Muscle layer of colon (tissue), 2 donors: ENCODE measurements at regions not wholly inside any gene's neighbourhood (a gene's known extent, or its start where the extent isn't known, plus 50 kb on each side); places are given as distances from the start of the nearest gene placed in this dataset.

ENCODE experiments used
- H3K27ac ChIP-seq: one replicate; pipeline ENCODE4 v1.7.0; 2013; ENCODE audit warnings: low read depth, mild to moderate bottlenecking, low read length, moderate library complexity
- H3K27me3 ChIP-seq, 2 donors: one replicate each; pipeline ENCODE4 v1.7.0; 2013; ENCODE audit warnings: low read length in 2 of 2, mild to moderate bottlenecking in 2 of 2; ENCODE audit not compliant: insufficient read depth in 2 of 2, control insufficient read depth in 1 of 2
- H3K36me3 ChIP-seq: one replicate; pipeline ENCODE4 v1.7.0; 2013; ENCODE audit warnings: mild to moderate bottlenecking, low read length; ENCODE audit not compliant: insufficient read depth
- H3K4me1 ChIP-seq: one replicate; pipeline ENCODE4 v1.7.0; 2013; ENCODE audit warnings: mild to moderate bottlenecking, low read length; ENCODE audit not compliant: insufficient read depth
- H3K4me3 ChIP-seq, 2 donors: one replicate each; pipeline ENCODE4 v1.7.0; 2013; ENCODE audit warnings: low read length in 2 of 2, low read depth in 1 of 2, mild to moderate bottlenecking in 1 of 2, moderate library complexity in 1 of 2
- H3K9ac ChIP-seq: one replicate; pipeline ENCODE4 v1.7.0; 2013; ENCODE audit warnings: low read length
- H3K9me3 ChIP-seq: one replicate; pipeline ENCODE4 v1.7.0; 2013; ENCODE audit warnings: mild to moderate bottlenecking, low read length
- donor health status: abdominal sarcoma.
- donor health status: Adenocarcinoma of cecum.

GRCh38 chr15:35680951-35681350 is 135.0 kb upstream of the DPH6 start:
- Histone ChIP-seq H3K4me1 (no peaks in the 10 kb centered on the region), H3K27me3 (no peaks in the 10 kb centered on the region), H3K9ac (no peak overlapping the region), H3K36me3 (no peaks in the 10 kb centered on the region), H3K27ac (no peak overlapping the region), H3K9me3 (no peaks in the 10 kb centered on the region), H3K4me3 (no peak overlapping the region)

- no peak overlapping the region for H3K9ac ChIP-seq
- H3K4me1 ChIP-seq = no peaks in the 10 kb centered on the region
- no peaks in the 10 kb centered on the region for H3K36me3 ChIP-seq
- H3K9me3 ChIP-seq = no peaks in the 10 kb centered on the region
- H3K27ac ChIP-seq = no peak overlapping the region
- no peak overlapping the region for H3K4me3 ChIP-seq
- no peaks in the 10 kb centered on the region for H3K27me3 ChIP-seq
Measured at GRCh38 chr15:35686347-35686746, 140.4 kb upstream of the DPH6 start.

- Histone ChIP-seq H3K9ac (no peak overlapping the region), H3K36me3 (no peaks in the 10 kb centered on the region), H3K27ac (no peak overlapping the region), H3K4me1 (no peaks in the 10 kb centered on the region), H3K9me3 (no peaks in the 10 kb centered on the region), H3K27me3 (no peaks in the 10 kb centered on the region), H3K4me3 (no peak overlapping the region)
Measured at GRCh38 chr15:35689266-35689665, 143.3 kb upstream of the DPH6 start.

- no peak overlapping the region for H3K27ac ChIP-seq
- H3K4me1 ChIP-seq = no peaks in the 10 kb centered on the region
- no peak overlapping the region for H3K9ac ChIP-seq
- no peaks in the 10 kb centered on the region for H3K9me3 ChIP-seq
- H3K36me3 ChIP-seq = no peaks in the 10 kb centered on the region
- no peaks in the 10 kb centered on the region for H3K27me3 ChIP-seq
- no peak overlapping the region for H3K4me3 ChIP-seq
Measured at GRCh38 chr15:35690089-35690488, 144.1 kb upstream of the DPH6 start.

GRCh38 chr15:35690698-35691116 is 144.7 kb upstream of the DPH6 start:
- no peaks in the 10 kb centered on the region for H3K27me3 ChIP-seq
- no peak overlapping the region for H3K4me3 ChIP-seq
- no peaks in the 10 kb centered on the region for H3K36me3 ChIP-seq
- no peak overlapping the region for H3K9ac ChIP-seq
- no peaks in the 10 kb centered on the region for H3K4me1 ChIP-seq
- no peaks in the 10 kb centered on the region for H3K9me3 ChIP-seq
- H3K27ac ChIP-seq = peak overlapping the region; percentile 17

- Histone ChIP-seq H3K4me1 (no peaks in the 10 kb centered on the region), H3K36me3 (no peaks in the 10 kb centered on the region), H3K27me3 (no peaks in the 10 kb centered on the region), H3K9me3 (no peaks in the 10 kb centered on the region), H3K9ac (no peak overlapping the region), H3K27ac (no peak overlapping the region), H3K4me3 (no peak overlapping the region)
Measured at GRCh38 chr15:35691173-35691761, 145.3 kb upstream of the DPH6 start.

GRCh38 chr15:35691891-35692867 is 146.2 kb upstream of the DPH6 start:
- no peaks in the 10 kb centered on the region for H3K27me3 ChIP-seq
- no peak overlapping the region for H3K9ac ChIP-seq
- H3K4me1 ChIP-seq = no peaks in the 10 kb centered on the region
- no peak overlapping the region for H3K27ac ChIP-seq
- no peaks in the 10 kb centered on the region for H3K36me3 ChIP-seq
- no peaks in the 10 kb centered on the region for H3K9me3 ChIP-seq
- no peak overlapping the region for H3K4me3 ChIP-seq

GRCh38 chr15:35693286-35693685 is 147.3 kb upstream of the DPH6 start:
- Histone ChIP-seq H3K4me3 (no peak overlapping the region), H3K4me1 (no peaks in the 10 kb centered on the region), H3K36me3 (no peaks in the 10 kb centered on the region), H3K9me3 (no peaks in the 10 kb centered on the region), H3K9ac (no peak overlapping the region), H3K27me3 (no peaks in the 10 kb centered on the region), H3K27ac (no peak overlapping the region)

GRCh38 chr15:35693886-35694285 is 147.9 kb upstream of the DPH6 start:
- H3K4me3 ChIP-seq = no peak overlapping the region

GRCh38 chr15:35695003-35695402 is 149.0 kb upstream of the DPH6 start:
- no peaks in the 10 kb centered on the region for H3K9me3 ChIP-seq
- H3K27me3 ChIP-seq = no peaks in the 10 kb centered on the region
- H3K9ac ChIP-seq = no peak overlapping the region
- H3K27ac ChIP-seq = no peak overlapping the region
- H3K36me3 ChIP-seq = no peaks in the 10 kb centered on the region
- H3K4me3 ChIP-seq = no peak overlapping the region
- H3K4me1 ChIP-seq = no peaks in the 10 kb centered on the region

More at GRCh38 chr15:35693886-35694285, 147.9 kb upstream of the DPH6 start:
- no peaks in the 10 kb centered on the region for H3K27me3 ChIP-seq
- no peak overlapping the region for H3K27ac ChIP-seq
- no peaks in the 10 kb centered on the region for H3K4me1 ChIP-seq
- no peaks in the 10 kb centered on the region for H3K36me3 ChIP-seq
- no peak overlapping the region for H3K9ac ChIP-seq
- no peaks in the 10 kb centered on the region for H3K9me3 ChIP-seq

GRCh38 chr15:35696767-35697231 is 150.8 kb upstream of the DPH6 start:
- H3K27ac ChIP-seq = no peak overlapping the region
- no peak overlapping the region for H3K4me3 ChIP-seq
- H3K27me3 ChIP-seq = no peaks in the 10 kb centered on the region
- H3K4me1 ChIP-seq = no peaks in the 10 kb centered on the region
- no peaks in the 10 kb centered on the region for H3K9me3 ChIP-seq
- no peak overlapping the region for H3K9ac ChIP-seq
- H3K36me3 ChIP-seq = no peaks in the 10 kb centered on the region
